ENCODE measurements at regions not wholly inside any gene's neighbourhood (a gene's known extent, or its start where the extent isn't known, plus 50 kb on each side); places are given as distances from the start of the nearest gene placed in this dataset.

DNA sequence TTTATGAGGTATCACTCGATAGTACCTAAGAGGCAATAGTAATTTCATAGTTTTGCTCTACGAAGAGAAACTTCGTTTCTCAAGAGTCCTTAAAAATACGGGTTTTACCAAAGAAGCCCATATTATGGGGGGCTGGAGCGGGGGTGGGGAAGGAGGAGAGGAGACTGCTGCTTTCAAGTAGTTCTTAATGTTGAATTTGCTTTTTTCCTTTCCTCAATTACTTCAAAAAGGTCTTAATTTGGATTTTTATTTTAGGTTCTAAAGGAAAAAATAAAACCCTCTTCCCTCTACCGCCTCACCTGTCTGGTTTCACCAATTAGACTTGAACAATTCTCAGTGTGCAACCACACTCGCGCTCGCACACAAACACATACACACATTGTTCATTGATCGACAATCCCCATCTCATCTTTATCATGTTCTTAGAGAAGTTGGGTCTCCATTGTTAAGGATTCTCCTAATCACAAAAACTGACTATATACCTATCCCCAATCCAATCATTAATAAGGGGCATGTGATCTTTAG lies 97.2 kb downstream of the HFE start:
- TF ChIP-seq, protein P1, sequence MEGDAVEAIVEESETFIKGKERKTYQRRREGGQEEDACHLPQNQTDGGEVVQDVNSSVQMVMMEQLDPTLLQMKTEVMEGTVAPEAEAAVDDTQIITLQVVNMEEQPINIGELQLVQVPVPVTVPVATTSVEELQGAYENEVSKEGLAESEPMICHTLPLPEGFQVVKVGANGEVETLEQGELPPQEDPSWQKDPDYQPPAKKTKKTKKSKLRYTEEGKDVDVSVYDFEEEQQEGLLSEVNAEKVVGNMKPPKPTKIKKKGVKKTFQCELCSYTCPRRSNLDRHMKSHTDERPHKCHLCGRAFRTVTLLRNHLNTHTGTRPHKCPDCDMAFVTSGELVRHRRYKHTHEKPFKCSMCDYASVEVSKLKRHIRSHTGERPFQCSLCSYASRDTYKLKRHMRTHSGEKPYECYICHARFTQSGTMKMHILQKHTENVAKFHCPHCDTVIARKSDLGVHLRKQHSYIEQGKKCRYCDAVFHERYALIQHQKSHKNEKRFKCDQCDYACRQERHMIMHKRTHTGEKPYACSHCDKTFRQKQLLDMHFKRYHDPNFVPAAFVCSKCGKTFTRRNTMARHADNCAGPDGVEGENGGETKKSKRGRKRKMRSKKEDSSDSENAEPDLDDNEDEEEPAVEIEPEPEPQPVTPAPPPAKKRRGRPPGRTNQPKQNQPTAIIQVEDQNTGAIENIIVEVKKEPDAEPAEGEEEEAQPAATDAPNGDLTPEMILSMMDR (IDR thresholded peaks at IDR 0.05; ENCODE audit: insufficient read depth, low read length, poor library complexity, severe bottlenecking), result no peak
- TF ChIP-seq EZH2phosphoT487 (conservative IDR thresholded peaks at IDR 0.05; ENCODE audit: low read length), result no peak

Data from SU-DHL-6 (cell line).